ENCODE measurements at regions not wholly inside any gene's neighbourhood (a gene's known extent, or its start where the extent isn't known, plus 50 kb on each side); places are given as distances from the start of the nearest gene placed in this dataset.

DNA sequence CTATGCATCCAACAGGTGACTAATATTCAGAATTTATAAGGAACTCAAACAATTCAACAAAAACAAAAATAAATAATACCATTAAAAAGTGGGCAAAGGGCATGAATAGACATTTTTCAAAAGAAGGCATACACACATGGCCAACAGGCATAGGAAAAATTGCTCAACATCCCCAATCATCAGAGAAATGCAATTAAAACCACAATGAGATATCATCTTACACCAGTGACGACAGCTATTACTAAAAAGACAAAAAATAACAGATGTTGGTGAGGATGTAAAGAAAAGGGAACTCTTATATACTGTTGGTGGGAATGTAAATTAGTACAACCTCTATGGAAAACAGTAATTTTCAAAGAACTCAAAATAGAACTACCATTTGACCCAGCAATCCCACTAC lies 250.4 kb upstream of the N4BP1 start:
- in situ Hi-C loops (cut with MboI; ENCODE audit: low pct_unique_long_range_greater_than_20kb, low sequenced_read_pairs, unreplicated experiment) = no loop called here
- no peak for TF ChIP-seq CTCF (IDR thresholded peaks at IDR 0.05; ENCODE audit: extremely low read depth, insufficient read depth, missing control alignments)
- no peak for DNase-seq (ENCODE audit: low spot score)

DNA sequence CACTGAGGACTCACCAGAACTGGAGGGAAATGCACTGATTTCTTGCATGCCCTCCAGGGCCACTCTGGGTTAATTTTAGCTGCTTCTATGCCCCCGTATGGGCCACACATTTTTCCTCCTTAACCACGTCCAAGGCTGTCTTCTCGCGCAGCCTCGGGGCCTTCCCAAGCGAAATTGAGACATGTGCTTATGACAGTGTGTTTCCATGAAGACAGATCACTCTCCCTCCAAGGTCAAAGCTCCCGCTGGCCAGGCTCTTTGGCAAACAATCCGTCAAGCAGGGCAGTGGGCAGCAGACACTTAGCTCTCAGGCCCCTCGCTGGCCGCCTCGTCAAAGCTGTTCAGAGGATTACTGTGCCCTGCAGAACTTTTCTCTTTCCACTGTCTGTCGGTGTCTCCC lies 243.0 kb upstream of the N4BP1 start:
- DNase-seq (ENCODE audit: low spot score) = no peak
- no peak for TF ChIP-seq CTCF (IDR thresholded peaks at IDR 0.05; ENCODE audit: extremely low read depth, insufficient read depth, missing control alignments)
- in situ Hi-C loops (cut with MboI; ENCODE audit: low pct_unique_long_range_greater_than_20kb, low sequenced_read_pairs, unreplicated experiment) = no loop called here

- in situ Hi-C loops (cut with MboI; ENCODE audit: low pct_unique_long_range_greater_than_20kb, low sequenced_read_pairs, unreplicated experiment) = no loop called here
- TF ChIP-seq CTCF (IDR thresholded peaks at IDR 0.05; ENCODE audit: extremely low read depth, insufficient read depth, missing control alignments) = no peak
- no peak for DNase-seq (ENCODE audit: low spot score)
Observed at GRCh38 chr16:48852458-48852857, 242.5 kb upstream of the N4BP1 start.

GRCh38 chr16:48850097-48850770 lies 240.3 kb upstream of the N4BP1 start:
- no peak for TF ChIP-seq CTCF (IDR thresholded peaks at IDR 0.05; ENCODE audit: extremely low read depth, insufficient read depth, missing control alignments)
- in situ Hi-C loops (cut with MboI; ENCODE audit: low pct_unique_long_range_greater_than_20kb, low sequenced_read_pairs, unreplicated experiment) = no loop called here
- no peak for DNase-seq (ENCODE audit: low spot score)

DNA sequence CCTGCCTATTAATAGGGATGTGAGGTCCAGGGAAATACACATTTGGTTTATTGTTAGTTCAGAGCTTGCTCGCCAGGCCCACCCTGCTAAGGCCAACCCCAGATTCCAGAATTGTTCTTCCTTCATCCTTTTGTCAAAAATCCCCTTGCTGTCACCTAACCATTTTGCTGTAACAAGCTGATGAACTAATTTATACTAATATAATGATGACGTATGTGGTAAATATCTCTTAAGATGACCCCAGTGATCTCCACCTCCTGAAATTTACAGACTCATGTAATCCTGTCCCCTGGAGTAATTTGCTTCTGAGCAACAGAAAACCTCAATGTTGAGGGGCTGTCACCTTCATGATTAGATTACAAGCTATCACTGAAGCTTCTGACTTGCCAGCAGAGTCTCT lies 236.3 kb upstream of the N4BP1 start:
- no peak for TF ChIP-seq CTCF (IDR thresholded peaks at IDR 0.05; ENCODE audit: extremely low read depth, insufficient read depth, missing control alignments)
- in situ Hi-C loops (cut with MboI; ENCODE audit: low pct_unique_long_range_greater_than_20kb, low sequenced_read_pairs, unreplicated experiment) = no loop called here
- DNase-seq (ENCODE audit: low spot score) = no peak

GRCh38 chr16:48845261-48845660 lies 235.3 kb upstream of the N4BP1 start:
- no peak for DNase-seq (ENCODE audit: low spot score)
- no peak for TF ChIP-seq CTCF (IDR thresholded peaks at IDR 0.05; ENCODE audit: extremely low read depth, insufficient read depth, missing control alignments)
- in situ Hi-C loops (cut with MboI; ENCODE audit: low pct_unique_long_range_greater_than_20kb, low sequenced_read_pairs, unreplicated experiment) = no loop called here
